Cardiac muscle cell (in vitro differentiated cells and primary cell): ENCODE measurements at regions not wholly inside any gene's neighbourhood (a gene's known extent, or its start where the extent isn't known, plus 50 kb on each side); places are given as distances from the start of the nearest gene placed in this dataset.

Experiments
- DNase-seq, 2 donors: peaks; one replicate each; pipeline versions ENCODE4 v3.0.0 to v3.0.0-alpha.2; 2010 to 2017; ENCODE audit warnings: low read depth in 1 of 2, low spot score in 1 of 2
- H3K27ac ChIP-seq: fragments of 200-600 bp; sonication (generic); 2 replicates; pipeline ENCODE4 v1.5.1; 2016
- H3K27me3 ChIP-seq: fragments of 200-600 bp; sonication (generic); 2 replicates; pipeline ENCODE4 v1.6.0; 2016; ENCODE audit warnings: control low read depth
- H3K36me3 ChIP-seq: fragments of 200-600 bp; sonication (generic); 2 replicates; pipeline ENCODE4 v1.5.1; 2016; ENCODE audit warnings: control low read depth
- H3K4me1 ChIP-seq: fragments of 200-600 bp; sonication (generic); 2 replicates; pipeline ENCODE4 v1.8.1; 2017; ENCODE audit warnings: low read depth, mild to moderate bottlenecking, mixed run types
- H3K4me3 ChIP-seq: fragments of 200-600 bp; sonication (generic); 2 replicates; pipeline ENCODE4 v1.5.1; 2016; ENCODE audit warnings: mild to moderate bottlenecking
- H3K9me3 ChIP-seq: fragments of 200-600 bp; sonication (generic); 2 replicates; pipeline ENCODE4 v1.5.1; 2017; ENCODE audit warnings: low read depth, mild to moderate bottlenecking, control low read depth
- CTCF ChIP-seq: IDR thresholded peaks from 2 replicates; pipeline ENCODE4 v1.5.1; 2012; ENCODE audit warnings: low read depth, mild to moderate bottlenecking, low read length

GRCh38 chr4:89438102-89438831 lies 130.7 kb upstream of the GPRIN3 start:
- H3K27ac ChIP-seq, result no peak overlapping the region
- H3K4me3 ChIP-seq, result no peak overlapping the region
- H3K9me3 ChIP-seq, result no peaks in the 10 kb centered on the region
- no peaks in the 10 kb centered on the region for H3K36me3 ChIP-seq
- peak; percentile 54 to 58 for DNase-seq
- peak; percentile 36 for TF ChIP-seq CTCF
- no peaks in the 10 kb centered on the region for H3K4me1 ChIP-seq
- no peaks in the 10 kb centered on the region for H3K27me3 ChIP-seq

GRCh38 chr4:89434364-89434988 lies 126.9 kb upstream of the GPRIN3 start:
- Histone ChIP-seq H3K9me3 (no peaks in the 10 kb centered on the region), H3K27me3 (no peaks in the 10 kb centered on the region), H3K4me3 (no peak overlapping the region), H3K4me1 (no peaks in the 10 kb centered on the region), H3K36me3 (no peaks in the 10 kb centered on the region), H3K27ac (no peak overlapping the region)
- peak; percentile 53 to 65 for DNase-seq
- peak; percentile 82 for TF ChIP-seq CTCF

GRCh38 chr4:89427782-89428181 lies 120.2 kb upstream of the GPRIN3 start:
- Histone ChIP-seq H3K4me1 (peaks cover 2% of the 10 kb centered on the region), H3K27me3 (no peaks in the 10 kb centered on the region), H3K4me3 (no peak overlapping the region), H3K36me3 (no peaks in the 10 kb centered on the region), H3K9me3 (no peaks in the 10 kb centered on the region), H3K27ac (no peak overlapping the region)
- no peak for TF ChIP-seq CTCF
- DNase-seq, result no peak

- no peaks in the 10 kb centered on the region for H3K27me3 ChIP-seq
- TF ChIP-seq CTCF, result no peak
- no peak overlapping the region for H3K27ac ChIP-seq
- peaks cover 11% of the 10 kb centered on the region for H3K4me1 ChIP-seq
- H3K9me3 ChIP-seq, result no peaks in the 10 kb centered on the region
- no peak for DNase-seq
- no peaks in the 10 kb centered on the region for H3K36me3 ChIP-seq
- H3K4me3 ChIP-seq, result no peak overlapping the region
Measured at GRCh38 chr4:89425023-89425422, 117.4 kb upstream of the GPRIN3 start.

- Histone ChIP-seq H3K4me3 (no peak overlapping the region), H3K27ac (no peak overlapping the region), H3K27me3 (no peaks in the 10 kb centered on the region), H3K9me3 (no peaks in the 10 kb centered on the region), H3K36me3 (no peaks in the 10 kb centered on the region), H3K4me1 (peaks cover 11% of the 10 kb centered on the region)
- TF ChIP-seq CTCF, result no peak
- DNase-seq, result no peak
Measured at GRCh38 chr4:89422441-89422990, 114.9 kb upstream of the GPRIN3 start.
